ENCODE measurements at regions not wholly inside any gene's neighbourhood (a gene's known extent, or its start where the extent isn't known, plus 50 kb on each side); places are given as distances from the start of the nearest gene placed in this dataset.
"Not testable (repeated sequence)": the region's sequence is repeated elsewhere in the genome, so short reads cannot be mapped to it uniquely, and the experiment has no call there.

GRCh38 chr17:30711176-30711575 lies 113.3 kb downstream of the CRLF3 start:
- DNase-seq; ATAC-seq (ENCODE audit: poor library complexity); H3K9me3 ChIP-seq (ENCODE audit: control insufficient read depth in 1 of 2, insufficient read depth in 1 of 2, low read length in 2 of 2); H3K9me3 Mint-ChIP-seq; H3K27me3 Mint-ChIP-seq; H3K27ac ChIP-seq (ENCODE audit: low read depth in 1 of 2, low read length in 2 of 2); H3K27me3 ChIP-seq (ENCODE audit: control insufficient read depth in 1 of 2, insufficient read depth in 2 of 2, low read length in 2 of 2); POLR2A ChIA-PET; H3K36me3 ChIP-seq (ENCODE audit: insufficient read depth, low read length); H3K4me3 ChIP-seq (ENCODE audit: low read length): not testable (repeated sequence)
- intact Hi-C loops (cut with DNase I, micrococcal nuclease) = loop anchor here in 1 of 2 experiments (10.0 kb wide), 4 partner anchors 56 to 606 kb away; partner anchors contain the start of genes CPD and GOSR1
- Mint-ChIP-seq H3K27ac (peak overlapping the region; percentile 56), H3K36me3 (ENCODE audit: low read depth) (peaks cover 17% of the 10 kb centered on the region), H3K4me1 (ENCODE audit: low read depth) (peaks cover 35% of the 10 kb centered on the region), H3K4me3 (peak overlapping the region; percentile 92)
- peaks cover 32% of the 10 kb centered on the region for H3K4me1 ChIP-seq (ENCODE audit: insufficient read depth, low read length)
- CTCF ChIA-PET = interaction anchor here (1.6 kb wide), 1 partner anchor 8 kb away, joined by 4 read pairs; no protein-coding TSS in a partner anchor

GRCh38 chr17:30710276-30711088 lies 114.0 kb downstream of the CRLF3 start:
- not testable (repeated sequence) for DNase-seq; H3K27ac ChIP-seq (ENCODE audit: low read depth in 1 of 2, low read length in 2 of 2); H3K27me3 Mint-ChIP-seq; H3K36me3 ChIP-seq (ENCODE audit: insufficient read depth, low read length); ATAC-seq (ENCODE audit: poor library complexity); H3K9me3 ChIP-seq (ENCODE audit: control insufficient read depth in 1 of 2, insufficient read depth in 1 of 2, low read length in 2 of 2); H3K27me3 ChIP-seq (ENCODE audit: control insufficient read depth in 1 of 2, insufficient read depth in 2 of 2, low read length in 2 of 2); H3K9me3 Mint-ChIP-seq
- Histone ChIP-seq H3K4me1 (ENCODE audit: insufficient read depth, low read length) (peaks cover 33% of the 10 kb centered on the region), H3K4me3 (ENCODE audit: low read length) (peak overlapping the region; percentile 47)
- CTCF ChIA-PET = interaction anchor here (1.6 kb wide), 1 partner anchor 9 kb away, joined by 4 read pairs; no protein-coding TSS in a partner anchor
- POLR2A ChIA-PET = interaction anchor here (1.3 kb wide), 1 partner anchor 112 kb away, joined by 4 read pairs; no protein-coding TSS in a partner anchor
- H3K4me3 Mint-ChIP-seq = peak overlapping the region; percentile 92
- peaks cover 17% of the 10 kb centered on the region for H3K36me3 Mint-ChIP-seq (ENCODE audit: low read depth)
- peaks cover 41% of the 10 kb centered on the region for H3K4me1 Mint-ChIP-seq (ENCODE audit: low read depth)
- H3K27ac Mint-ChIP-seq = peak overlapping the region; percentile 56
- intact Hi-C loops (cut with DNase I, micrococcal nuclease) = loop anchor here in 1 of 2 experiments (10.0 kb wide), 4 partner anchors 56 to 606 kb away; partner anchors contain the start of genes CPD and GOSR1

GRCh38 chr17:30709561-30710275 lies 114.8 kb downstream of the CRLF3 start:
- peak overlapping the region; percentile 92 for H3K4me3 Mint-ChIP-seq
- peaks cover 30% of the 10 kb centered on the region for H3K4me1 ChIP-seq (ENCODE audit: insufficient read depth, low read length)
- H3K4me1 Mint-ChIP-seq (ENCODE audit: low read depth) = peaks cover 34% of the 10 kb centered on the region
- not testable (repeated sequence) for H3K36me3 ChIP-seq (ENCODE audit: insufficient read depth, low read length); H3K9me3 Mint-ChIP-seq; H3K9me3 ChIP-seq (ENCODE audit: control insufficient read depth in 1 of 2, insufficient read depth in 1 of 2, low read length in 2 of 2); H3K27me3 Mint-ChIP-seq; H3K27ac ChIP-seq (ENCODE audit: low read depth in 1 of 2, low read length in 2 of 2); H3K27me3 ChIP-seq (ENCODE audit: control insufficient read depth in 1 of 2, insufficient read depth in 2 of 2, low read length in 2 of 2)
- intact Hi-C loops (cut with DNase I, micrococcal nuclease) = loop anchor here in 1 of 2 experiments (10.0 kb wide), 4 partner anchors 55 to 605 kb away; partner anchors contain the start of genes CPD and GOSR1
- ATAC-seq (ENCODE audit: poor library complexity) (peak; percentile 18), DNase-seq (peak in 11 of 14 experiments; percentile 10 to 70 (median 31))
- peak overlapping the region; percentile 56 for H3K27ac Mint-ChIP-seq
- CTCF ChIA-PET = interaction anchor here (0.7 to 1.6 kb wide), 4 partner anchors 9 to 233 kb away, joined by 3 to 4 read pairs (median 3); partner anchors contain the start of gene GOSR1
- H3K36me3 Mint-ChIP-seq (ENCODE audit: low read depth) = peaks cover 17% of the 10 kb centered on the region
- H3K4me3 ChIP-seq (ENCODE audit: low read length) = peak overlapping the region; percentile 47
- POLR2A ChIA-PET = interaction anchor here (1.2 to 1.3 kb wide), 2 partner anchors 100 to 113 kb away, joined by 3 to 4 read pairs; no protein-coding TSS in a partner anchor

GRCh38 chr17:30709096-30709495 lies 115.4 kb downstream of the CRLF3 start:
- H3K36me3 ChIP-seq (ENCODE audit: insufficient read depth, low read length); H3K9me3 ChIP-seq (ENCODE audit: control insufficient read depth in 1 of 2, insufficient read depth in 1 of 2, low read length in 2 of 2); H3K27me3 ChIP-seq (ENCODE audit: control insufficient read depth in 1 of 2, insufficient read depth in 2 of 2, low read length in 2 of 2); H3K27me3 Mint-ChIP-seq; H3K4me3 Mint-ChIP-seq; H3K27ac ChIP-seq (ENCODE audit: low read depth in 1 of 2, low read length in 2 of 2); H3K9me3 Mint-ChIP-seq; H3K27ac Mint-ChIP-seq; intact Hi-C loops (cut with DNase I, micrococcal nuclease): not testable (repeated sequence)
- Mint-ChIP-seq H3K4me1 (ENCODE audit: low read depth) (peaks cover 34% of the 10 kb centered on the region), H3K36me3 (ENCODE audit: low read depth) (peaks cover 17% of the 10 kb centered on the region)
- CTCF ChIA-PET = interaction anchor here (0.7 to 1.4 kb wide), 3 partner anchors 10 to 232 kb away, joined by 3 read pairs; partner anchors contain the start of gene GOSR1
- ATAC-seq (ENCODE audit: poor library complexity) = peak; percentile 39
- peaks cover 30% of the 10 kb centered on the region for H3K4me1 ChIP-seq (ENCODE audit: insufficient read depth, low read length)
- H3K4me3 ChIP-seq (ENCODE audit: low read length) = peak overlapping the region; percentile 41
- POLR2A ChIA-PET = interaction anchor here (1.2 to 1.3 kb wide), 2 partner anchors 100 to 114 kb away, joined by 3 to 4 read pairs; no protein-coding TSS in a partner anchor
- DNase-seq = peak in 6 of 14 experiments; percentile 8 to 70 (median 34)

- CTCF ChIA-PET = interaction anchor here (0.9 to 1.4 kb wide), 2 partner anchors 11 to 232 kb away, joined by 3 read pairs; partner anchors contain the start of gene GOSR1
- ATAC-seq (ENCODE audit: poor library complexity) = peak; percentile 72
- intact Hi-C loops (cut with DNase I, micrococcal nuclease) = not testable (repeated sequence)
Measured at GRCh38 chr17:30708241-30709078, 116.0 kb downstream of the CRLF3 start.

More at GRCh38 chr17:30708241-30709078, 116.0 kb downstream of the CRLF3 start:
- Mint-ChIP-seq H3K4me3 (peak overlapping the region; percentile 92), H3K27ac (peak overlapping the region; percentile 65), H3K4me1 (ENCODE audit: low read depth) (peaks cover 34% of the 10 kb centered on the region), H3K36me3 (ENCODE audit: low read depth) (peaks cover 17% of the 10 kb centered on the region)
- peak overlapping the region; percentile 78 for H3K4me3 ChIP-seq (ENCODE audit: low read length)
- POLR2A ChIA-PET = interaction anchor here (1.0 to 1.2 kb wide), 2 partner anchors 101 to 115 kb away, joined by 3 read pairs; no protein-coding TSS in a partner anchor
- peaks cover 30% of the 10 kb centered on the region for H3K4me1 ChIP-seq (ENCODE audit: insufficient read depth, low read length)
- H3K9me3 Mint-ChIP-seq; H3K36me3 ChIP-seq (ENCODE audit: insufficient read depth, low read length); H3K27me3 Mint-ChIP-seq; H3K27ac ChIP-seq (ENCODE audit: low read depth in 1 of 2, low read length in 2 of 2); H3K9me3 ChIP-seq (ENCODE audit: control insufficient read depth in 1 of 2, insufficient read depth in 1 of 2, low read length in 2 of 2); H3K27me3 ChIP-seq (ENCODE audit: control insufficient read depth in 1 of 2, insufficient read depth in 2 of 2, low read length in 2 of 2): not testable (repeated sequence)
- peak; percentile 50 to 82 (median 64) for DNase-seq
